Activated CD4-positive, alpha-beta T cell treated with anti-CD3 and anti-CD28 coated beads, Interleukin-2, amount 50 U/mL, for 24 hours (primary cell): ENCODE measurements at regions not wholly inside any gene's neighbourhood (a gene's known extent, or its start where the extent isn't known, plus 50 kb on each side); places are given as distances from the start of the nearest gene placed in this dataset.
"Not testable (repeated sequence)": the region's sequence is repeated elsewhere in the genome, so short reads cannot be mapped to it uniquely, and the experiment has no call there.

Experiments
- DNase-seq, 2 donors: peaks; one replicate each; pipeline ENCODE4 v3.0.0-alpha.2; 2020; ENCODE audit warnings: low read depth in 1 of 2, low spot score in 1 of 2

- DNase-seq: no peak
Observed at GRCh38 chr7:85805249-85805648, 618.4 kb upstream of the SEMA3D start.

GRCh38 chr7:85802211-85802610 lies 615.4 kb upstream of the SEMA3D start:
- DNase-seq: no peak

- DNase-seq: no peak
Observed at GRCh38 chr7:85796956-85797355, 610.1 kb upstream of the SEMA3D start.

- DNase-seq: not testable (repeated sequence)
Observed at GRCh38 chr7:85791098-85791497, 604.2 kb upstream of the SEMA3D start.

- DNase-seq: no peak
Observed at GRCh38 chr7:85781606-85782005, 594.8 kb upstream of the SEMA3D start.

- no peak for DNase-seq
Observed at GRCh38 chr7:85776691-85777345, 590.0 kb upstream of the SEMA3D start.

- DNase-seq: no peak
Observed at GRCh38 chr7:85775431-85775830, 588.6 kb upstream of the SEMA3D start.

- DNase-seq: no peak
Observed at GRCh38 chr7:85774986-85775385, 588.1 kb upstream of the SEMA3D start.

- DNase-seq: no peak
Observed at GRCh38 chr7:85773116-85773728, 586.4 kb upstream of the SEMA3D start.

- no peak for DNase-seq
Observed at GRCh38 chr7:85771516-85771915, 584.7 kb upstream of the SEMA3D start.

- DNase-seq: no peak
Observed at GRCh38 chr7:85770332-85770731, 583.5 kb upstream of the SEMA3D start.

GRCh38 chr7:85765698-85766298 lies 578.9 kb upstream of the SEMA3D start:
- no peak for DNase-seq

GRCh38 chr7:85764034-85764433 lies 577.2 kb upstream of the SEMA3D start:
- DNase-seq: no peak

- DNase-seq: no peak
Observed at GRCh38 chr7:85757348-85757747, 570.5 kb upstream of the SEMA3D start.

- no peak for DNase-seq
Observed at GRCh38 chr7:85750454-85750949, 563.6 kb upstream of the SEMA3D start.

- no peak for DNase-seq
Observed at GRCh38 chr7:85749696-85750453, 563.0 kb upstream of the SEMA3D start.

GRCh38 chr7:85748861-85749260 lies 562.0 kb upstream of the SEMA3D start:
- no peak for DNase-seq

GRCh38 chr7:85737426-85737825 lies 550.6 kb upstream of the SEMA3D start:
- DNase-seq: no peak

- no peak for DNase-seq
Observed at GRCh38 chr7:85736085-85736484, 549.2 kb upstream of the SEMA3D start.

- DNase-seq: no peak
Observed at GRCh38 chr7:85734823-85735222, 548.0 kb upstream of the SEMA3D start.

GRCh38 chr7:85733169-85733915 lies 546.5 kb upstream of the SEMA3D start:
- no peak for DNase-seq
